Smooth muscle cell (in vitro differentiated cells): ENCODE measurements at regions not wholly inside any gene's neighbourhood (a gene's known extent, or its start where the extent isn't known, plus 50 kb on each side); places are given as distances from the start of the nearest gene placed in this dataset.

Source experiments
- DNase-seq: peaks from one replicate; lab custom pipeline; 2025; ENCODE audit not compliant: unreplicated experiment; lab: John Stamatoyannopoulos, UW
- H2AFZ ChIP-seq: fragments of 200-600 bp; sonication (generic); 2 replicates; pipeline ENCODE4 v1.6.0; 2016; ENCODE audit warnings: antibody characterized with exemption, low read depth, mild to moderate bottlenecking
- H3F3A ChIP-seq: fragments of 200-600 bp; sonication (generic); 2 replicates; pipeline ENCODE4 v1.6.0; 2017; ENCODE audit warnings: antibody characterized with exemption, low read depth
- H3K27ac ChIP-seq: fragments of 200-600 bp; sonication (generic); 2 replicates; pipeline ENCODE4 v1.5.1; 2016; ENCODE audit warnings: low read depth, mild to moderate bottlenecking
- H3K27me3 ChIP-seq: fragments of 200-600 bp; sonication (generic); 2 replicates; pipeline ENCODE4 v1.6.1; 2016; ENCODE audit warnings: low read depth, mild to moderate bottlenecking
- H3K36me3 ChIP-seq: fragments of 200-600 bp; sonication (generic); 2 replicates; pipeline ENCODE4 v1.5.1; 2016; ENCODE audit warnings: low read depth
- H3K4me1 ChIP-seq: fragments of 200-600 bp; sonication (generic); 2 replicates; pipeline ENCODE4 v1.5.1; 2016; ENCODE audit warnings: low read depth
- H3K4me2 ChIP-seq: fragments of 200-600 bp; sonication (generic); 2 replicates; pipeline ENCODE4 v1.6.0; 2016; ENCODE audit warnings: mild to moderate bottlenecking
- H3K4me3 ChIP-seq: fragments of 200-600 bp; sonication (generic); 2 replicates; pipeline ENCODE4 v1.5.1; 2016; ENCODE audit warnings: mild to moderate bottlenecking
- H3K79me2 ChIP-seq: fragments of 200-600 bp; sonication (generic); 2 replicates; pipeline ENCODE4 v1.6.0; 2016; ENCODE audit warnings: low read depth, mild to moderate bottlenecking
- H3K9ac ChIP-seq: fragments of 200-600 bp; sonication (generic); 2 replicates; pipeline ENCODE4 v1.6.0; 2016; ENCODE audit warnings: low read depth
- H3K9me3 ChIP-seq: fragments of 200-600 bp; sonication (generic); replicated peaks from 2 replicates; pipeline ENCODE4 v1.5.1; 2016; ENCODE audit warnings: low read depth
- H4K20me1 ChIP-seq: fragments of 200-600 bp; sonication (generic); 2 replicates; pipeline ENCODE4 v1.6.0; 2016; ENCODE audit warnings: low read depth
- CTCF ChIP-seq: fragments of 200-600 bp; sonication (generic); IDR thresholded peaks from 2 replicates; pipeline ENCODE4 v1.5.1; 2017; ENCODE audit warnings: borderline replicate concordance, mild to moderate bottlenecking, antibody characterized with exemption; ENCODE audit not compliant: insufficient read depth, poor library complexity, severe bottlenecking
- WGBS: methylation state at CpG from one replicate; pipeline ENCODE4 v1.1.7; 2016; ENCODE audit warnings: low lambda C conversion rate; 5-methylcytosine and 5-hydroxymethylcytosine counted together

GRCh38 chr2:58721912-58722591 is 480.9 kb upstream of the FANCL start:
- DNase-seq, result no peak
- Histone ChIP-seq H3K9me3 (no peaks in the 10 kb centered on the region), H3F3A (no peaks in the 10 kb centered on the region), H3K27ac (no peak overlapping the region), H3K36me3 (no peaks in the 10 kb centered on the region), H3K4me2 (no peak overlapping the region), H3K79me2 (no peaks in the 10 kb centered on the region), H3K9ac (no peak overlapping the region), H3K4me3 (no peak overlapping the region), H4K20me1 (no peaks in the 10 kb centered on the region), H3K27me3 (no peaks in the 10 kb centered on the region), H2AFZ (no peak overlapping the region), H3K4me1 (no peaks in the 10 kb centered on the region)
- WGBS, result 96% methylated on average over 4 of the region's 4 CpGs
- TF ChIP-seq CTCF, result no peak

- H3K27ac ChIP-seq, result no peak overlapping the region
- no peak overlapping the region for H3K4me2 ChIP-seq
Observed at GRCh38 chr2:58720770-58721697, 479.9 kb upstream of the FANCL start.

GRCh38 chr2:58720033-58720769 is 479.1 kb upstream of the FANCL start:
- H3K27me3 ChIP-seq, result no peaks in the 10 kb centered on the region
- WGBS, result 81% methylated on average over 3 of the region's 3 CpGs
- H2AFZ ChIP-seq, result no peak overlapping the region
- H3K9ac ChIP-seq, result no peak overlapping the region
- H3K4me2 ChIP-seq, result no peak overlapping the region
- DNase-seq, result no peak
- no peaks in the 10 kb centered on the region for H3K4me1 ChIP-seq
- no peak for TF ChIP-seq CTCF
- no peaks in the 10 kb centered on the region for H3K79me2 ChIP-seq
- no peaks in the 10 kb centered on the region for H3F3A ChIP-seq
- no peak overlapping the region for H3K4me3 ChIP-seq
- no peaks in the 10 kb centered on the region for H4K20me1 ChIP-seq
- H3K27ac ChIP-seq, result no peak overlapping the region
- no peaks in the 10 kb centered on the region for H3K9me3 ChIP-seq
- no peaks in the 10 kb centered on the region for H3K36me3 ChIP-seq

More at GRCh38 chr2:58720770-58721697, 479.9 kb upstream of the FANCL start:
- Histone ChIP-seq H3K36me3 (no peaks in the 10 kb centered on the region), H3K79me2 (no peaks in the 10 kb centered on the region), H4K20me1 (no peaks in the 10 kb centered on the region), H3K9ac (no peak overlapping the region), H3K9me3 (no peaks in the 10 kb centered on the region), H3K27me3 (no peaks in the 10 kb centered on the region), H3F3A (no peaks in the 10 kb centered on the region), H2AFZ (no peak overlapping the region), H3K4me1 (no peaks in the 10 kb centered on the region), H3K4me3 (no peak overlapping the region)
- no peak for TF ChIP-seq CTCF
- 65% methylated on average over 9 of the region's 9 CpGs for WGBS
- DNase-seq, result no peak
